ENCODE measurements at regions not wholly inside any gene's neighbourhood (a gene's known extent, or its start where the extent isn't known, plus 50 kb on each side); places are given as distances from the start of the nearest gene placed in this dataset.

DNA sequence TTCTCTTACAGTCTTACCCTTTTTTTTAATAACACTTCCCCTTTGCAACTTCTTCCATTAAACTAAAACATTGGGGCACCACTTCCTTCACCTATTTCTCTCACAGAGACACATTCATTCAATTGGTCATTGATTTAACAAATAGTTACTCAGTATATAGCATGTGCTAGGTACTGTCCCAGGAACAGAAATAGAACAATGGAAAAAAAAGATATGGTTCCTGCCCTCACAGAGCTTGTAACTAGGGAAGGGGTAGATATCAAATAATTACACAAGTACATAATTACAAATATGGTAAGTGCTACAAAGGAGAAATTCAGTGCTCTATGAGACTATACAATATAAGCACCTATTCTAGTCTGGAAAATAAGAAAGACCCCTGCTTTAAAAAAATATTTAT, 165.5 kb upstream of the RBBP8 start:
- H3K9me3 Mint-ChIP-seq (ENCODE audit: insufficient read depth): no peaks in the 10 kb centered on the region
- DNase-seq: no peak
- no peak overlapping the region for H3K27ac Mint-ChIP-seq
- CTCF ChIA-PET: no interaction called here
- H3K4me1 Mint-ChIP-seq (ENCODE audit: low read depth): no peaks in the 10 kb centered on the region
- H3K36me3 Mint-ChIP-seq (ENCODE audit: low read depth): no peaks in the 10 kb centered on the region
- POLR2A ChIA-PET: no interaction called here
- H3K4me3 Mint-ChIP-seq: no peak overlapping the region
- H3K27me3 Mint-ChIP-seq (ENCODE audit: low read depth): peaks cover 14% of the 10 kb centered on the region
- ATAC-seq: no peak

DNA sequence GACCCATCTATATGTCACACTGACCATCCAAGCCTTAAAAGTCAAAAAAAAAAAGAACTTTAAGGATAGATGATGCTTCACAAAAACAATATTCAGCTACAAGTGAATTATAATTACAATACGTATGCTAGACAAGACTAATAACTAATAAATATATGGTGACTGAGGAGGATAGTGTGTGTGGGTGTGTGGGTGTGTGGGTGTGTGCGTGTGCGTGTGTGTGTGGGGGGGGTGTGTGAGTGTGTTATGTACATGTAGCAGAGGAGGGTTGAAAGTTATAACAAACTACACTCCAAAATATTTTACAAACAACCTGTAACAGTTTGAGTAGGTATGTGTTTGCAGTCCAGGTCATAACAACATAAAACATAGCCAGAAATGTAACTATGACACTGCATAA, 159.2 kb upstream of the RBBP8 start:
- ATAC-seq: no peak
- Mint-ChIP-seq H3K9me3 (ENCODE audit: insufficient read depth) (no peaks in the 10 kb centered on the region), H3K27ac (no peak overlapping the region), H3K4me1 (ENCODE audit: low read depth) (no peaks in the 10 kb centered on the region), H3K36me3 (ENCODE audit: low read depth) (no peaks in the 10 kb centered on the region), H3K4me3 (no peak overlapping the region), H3K27me3 (ENCODE audit: low read depth) (peaks cover 10% of the 10 kb centered on the region)
- ChIA-PET POLR2A (no interaction called here), CTCF (no interaction called here)
- DNase-seq: no peak

DNA sequence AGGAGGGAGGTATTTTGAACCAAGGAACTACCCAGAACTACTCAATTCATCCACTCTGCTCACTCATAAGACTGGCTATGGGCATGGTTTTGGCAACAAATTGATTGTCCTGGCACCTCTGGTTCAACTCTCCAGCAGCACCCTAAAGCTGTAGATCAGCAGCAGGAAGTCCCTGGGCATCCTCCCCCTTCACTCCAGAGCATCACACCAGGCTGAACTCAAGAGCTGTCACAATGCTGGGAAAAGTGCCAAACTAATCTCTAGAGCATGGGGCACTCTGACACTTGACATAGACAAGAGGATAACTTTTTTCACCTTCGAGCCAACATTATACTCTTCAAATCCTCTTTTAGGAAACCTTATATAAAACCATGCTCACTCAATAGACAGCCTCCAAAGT, 154.1 kb upstream of the RBBP8 start:
- Mint-ChIP-seq H3K4me1 (ENCODE audit: low read depth) (no peaks in the 10 kb centered on the region), H3K27ac (no peak overlapping the region), H3K4me3 (no peak overlapping the region), H3K27me3 (ENCODE audit: low read depth) (peaks cover 36% of the 10 kb centered on the region), H3K9me3 (ENCODE audit: insufficient read depth) (no peaks in the 10 kb centered on the region), H3K36me3 (ENCODE audit: low read depth) (no peaks in the 10 kb centered on the region)
- DNase-seq (no peak), ATAC-seq (no peak)
- POLR2A ChIA-PET: no interaction called here
- CTCF ChIA-PET: no interaction called here

DNA sequence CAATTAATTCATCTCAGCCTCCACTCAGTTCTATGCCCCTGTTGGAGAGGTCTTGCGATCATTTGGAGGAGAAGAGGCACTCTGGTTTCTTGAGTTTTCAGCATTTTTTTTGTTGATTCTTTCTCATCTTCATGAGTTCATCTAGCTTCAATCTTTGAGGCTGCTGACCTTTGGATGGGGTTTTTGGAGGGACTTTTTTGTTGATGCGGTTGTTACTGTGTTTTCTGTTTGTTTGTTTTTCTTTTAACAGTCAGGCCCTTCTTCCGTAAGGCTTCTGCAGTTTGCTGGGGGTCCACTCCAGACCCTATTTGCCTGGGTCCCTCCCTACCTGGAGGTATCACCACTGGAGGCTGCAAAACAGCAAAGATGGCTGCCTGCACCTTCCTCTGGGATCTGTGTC, 149.9 kb upstream of the RBBP8 start:
- Mint-ChIP-seq H3K4me3 (no peak overlapping the region), H3K4me1 (ENCODE audit: low read depth) (no peaks in the 10 kb centered on the region), H3K36me3 (ENCODE audit: low read depth) (no peaks in the 10 kb centered on the region), H3K27me3 (ENCODE audit: low read depth) (peaks cover 39% of the 10 kb centered on the region), H3K27ac (no peak overlapping the region), H3K9me3 (ENCODE audit: insufficient read depth) (no peaks in the 10 kb centered on the region)
- ChIA-PET POLR2A (no interaction called here), CTCF (no interaction called here)
- no peak for ATAC-seq
- DNase-seq: no peak

- Mint-ChIP-seq H3K9me3 (ENCODE audit: insufficient read depth) (no peaks in the 10 kb centered on the region), H3K36me3 (ENCODE audit: low read depth) (no peaks in the 10 kb centered on the region), H3K27me3 (ENCODE audit: low read depth) (peaks cover 39% of the 10 kb centered on the region), H3K4me3 (no peak overlapping the region), H3K27ac (no peak overlapping the region), H3K4me1 (ENCODE audit: low read depth) (no peaks in the 10 kb centered on the region)
- ChIA-PET POLR2A (no interaction called here), CTCF (no interaction called here)
- ATAC-seq (no peak), DNase-seq (no peak)
These were observed 149.5 kb upstream of the RBBP8 start for GRCh38 chr18:22783662-22784076.

DNA sequence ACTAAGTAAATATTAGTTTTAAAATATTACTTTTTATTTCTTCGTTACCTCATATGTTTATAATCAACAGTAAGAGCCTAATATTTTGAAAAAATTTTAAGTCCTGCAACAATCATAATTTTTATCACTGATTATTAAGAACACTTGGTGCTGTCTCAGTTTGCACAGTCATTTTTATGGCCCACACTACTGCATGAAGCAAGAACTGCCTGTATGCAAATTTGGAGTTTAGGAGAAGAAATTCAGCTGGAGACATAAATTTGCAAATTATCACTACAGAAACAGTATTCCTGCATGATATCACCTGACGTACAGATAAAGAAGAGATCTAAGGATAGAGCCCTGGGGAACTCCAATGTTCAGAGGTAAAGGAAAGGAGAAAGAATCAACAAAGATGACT, 144.1 kb upstream of the RBBP8 start:
- Mint-ChIP-seq H3K4me1 (ENCODE audit: low read depth) (no peaks in the 10 kb centered on the region), H3K27me3 (ENCODE audit: low read depth) (peaks cover 28% of the 10 kb centered on the region), H3K36me3 (ENCODE audit: low read depth) (no peaks in the 10 kb centered on the region), H3K4me3 (no peak overlapping the region), H3K9me3 (ENCODE audit: insufficient read depth) (no peaks in the 10 kb centered on the region), H3K27ac (no peak overlapping the region)
- ChIA-PET POLR2A (no interaction called here), CTCF (no interaction called here)
- DNase-seq: no peak
- no peak for ATAC-seq

- DNase-seq: no peak
- H3K27ac Mint-ChIP-seq: no peak overlapping the region
- H3K9me3 Mint-ChIP-seq (ENCODE audit: insufficient read depth): no peaks in the 10 kb centered on the region
- ChIA-PET CTCF (interaction anchor here (1.2 kb wide), 1 partner anchor 8 kb away, joined by 3 read pairs; no protein-coding TSS in a partner anchor), POLR2A (no interaction called here)
- no peak overlapping the region for H3K4me3 Mint-ChIP-seq
- no peak for ATAC-seq
- H3K27me3 Mint-ChIP-seq (ENCODE audit: low read depth): peaks cover 29% of the 10 kb centered on the region
- no peaks in the 10 kb centered on the region for H3K4me1 Mint-ChIP-seq (ENCODE audit: low read depth)
- H3K36me3 Mint-ChIP-seq (ENCODE audit: low read depth): no peaks in the 10 kb centered on the region
These were observed 143.5 kb upstream of the RBBP8 start for GRCh38 chr18:22789600-22789999.

DNA sequence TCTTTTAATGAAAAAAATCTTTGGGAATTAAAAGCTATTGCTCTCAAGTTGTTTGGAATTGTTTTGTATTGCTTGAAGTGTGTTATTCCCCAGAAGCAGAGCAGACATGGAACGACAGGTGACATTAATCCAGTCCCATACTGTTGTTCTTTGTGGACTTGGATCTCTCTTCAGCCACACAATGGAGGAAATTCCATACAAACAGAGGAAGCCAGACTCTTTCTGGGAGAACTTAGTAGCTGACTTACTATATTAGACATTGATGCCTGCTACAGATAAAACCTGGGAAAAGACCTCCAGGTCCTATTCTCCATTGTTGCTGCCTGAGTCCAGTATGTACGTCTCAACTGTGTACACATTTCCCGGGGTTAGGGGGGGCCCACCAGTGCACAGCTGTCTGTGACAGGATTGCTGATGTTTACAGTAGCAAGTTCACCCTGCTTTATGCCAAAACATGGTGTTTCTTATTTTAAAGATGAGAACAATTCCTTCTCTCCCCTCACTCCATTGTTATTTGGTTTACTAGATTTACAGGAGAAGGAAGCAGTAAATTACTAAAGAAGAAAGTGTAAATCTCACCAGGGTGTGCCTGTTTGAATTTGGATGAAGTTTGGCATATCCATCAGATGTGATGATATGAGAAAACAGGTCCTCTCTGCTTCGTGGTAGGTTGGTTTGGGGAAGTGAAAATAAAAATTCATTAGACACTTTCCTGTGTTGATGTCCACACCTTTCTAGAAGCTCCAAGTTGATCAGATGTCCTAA, 142.4 kb upstream of the RBBP8 start:
- POLR2A ChIA-PET: no interaction called here
- CTCF ChIA-PET: interaction anchor here (0.6 to 1.2 kb wide), 2 partner anchors 8 to 9 kb away, joined by 3 read pairs; no protein-coding TSS in a partner anchor
- H3K36me3 Mint-ChIP-seq (ENCODE audit: low read depth): no peaks in the 10 kb centered on the region
- no peaks in the 10 kb centered on the region for H3K9me3 Mint-ChIP-seq (ENCODE audit: insufficient read depth)
- H3K4me1 Mint-ChIP-seq (ENCODE audit: low read depth): no peaks in the 10 kb centered on the region
- ATAC-seq (no peak), DNase-seq (no peak)
- H3K27ac Mint-ChIP-seq: no peak overlapping the region
- peaks cover 32% of the 10 kb centered on the region for H3K27me3 Mint-ChIP-seq (ENCODE audit: low read depth)
- no peak overlapping the region for H3K4me3 Mint-ChIP-seq

DNA sequence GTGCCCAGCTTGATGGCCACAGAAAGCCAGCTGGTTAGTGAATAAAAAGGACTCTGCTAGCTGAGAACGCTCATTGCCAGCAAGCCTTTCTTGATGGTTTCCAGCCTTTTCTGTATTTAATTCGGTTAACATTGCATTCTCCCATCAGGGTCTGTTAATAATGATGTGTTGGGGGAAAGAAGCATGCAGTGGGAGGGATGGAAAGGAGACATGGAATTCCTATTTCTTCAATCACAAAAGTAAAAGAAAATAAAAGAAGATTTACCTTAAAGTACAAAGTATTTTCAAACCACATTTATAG, 141.9 kb upstream of the RBBP8 start:
- ChIA-PET CTCF (no interaction called here), POLR2A (no interaction called here)
- Mint-ChIP-seq H3K36me3 (ENCODE audit: low read depth) (no peaks in the 10 kb centered on the region), H3K27ac (no peak overlapping the region), H3K4me3 (no peak overlapping the region), H3K27me3 (ENCODE audit: low read depth) (peaks cover 29% of the 10 kb centered on the region), H3K9me3 (ENCODE audit: insufficient read depth) (no peaks in the 10 kb centered on the region), H3K4me1 (ENCODE audit: low read depth) (no peaks in the 10 kb centered on the region)
- ATAC-seq (no peak), DNase-seq (no peak)

DNA sequence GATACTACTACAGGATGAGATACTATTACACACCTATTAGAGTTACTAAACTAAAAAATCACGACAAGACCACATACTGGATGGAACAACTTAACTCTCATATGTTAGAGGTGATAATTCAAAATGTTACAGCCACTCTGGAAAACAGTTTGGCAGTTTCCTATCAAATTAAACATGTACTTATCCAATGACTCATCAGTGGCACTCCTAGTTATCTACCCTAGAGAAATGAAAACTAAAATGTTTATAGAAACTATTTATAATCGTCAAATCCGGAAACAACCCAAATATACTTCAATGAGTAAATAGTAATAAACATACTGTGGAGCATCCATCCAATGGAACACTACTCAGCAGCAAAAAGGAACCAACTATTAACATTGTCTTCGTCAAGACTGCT, 137.0 kb upstream of the RBBP8 start:
- ATAC-seq: no peak
- H3K27ac Mint-ChIP-seq: no peak overlapping the region
- ChIA-PET CTCF (interaction anchor here (0.6 kb wide), 1 partner anchor 616 kb away, joined by 3 read pairs; no protein-coding TSS in a partner anchor), POLR2A (no interaction called here)
- DNase-seq: no peak
- H3K4me3 Mint-ChIP-seq: no peak overlapping the region
- H3K27me3 Mint-ChIP-seq (ENCODE audit: low read depth): peaks cover 20% of the 10 kb centered on the region
- H3K4me1 Mint-ChIP-seq (ENCODE audit: low read depth): no peaks in the 10 kb centered on the region
- H3K36me3 Mint-ChIP-seq (ENCODE audit: low read depth): no peaks in the 10 kb centered on the region
- H3K9me3 Mint-ChIP-seq (ENCODE audit: insufficient read depth): no peaks in the 10 kb centered on the region

DNA sequence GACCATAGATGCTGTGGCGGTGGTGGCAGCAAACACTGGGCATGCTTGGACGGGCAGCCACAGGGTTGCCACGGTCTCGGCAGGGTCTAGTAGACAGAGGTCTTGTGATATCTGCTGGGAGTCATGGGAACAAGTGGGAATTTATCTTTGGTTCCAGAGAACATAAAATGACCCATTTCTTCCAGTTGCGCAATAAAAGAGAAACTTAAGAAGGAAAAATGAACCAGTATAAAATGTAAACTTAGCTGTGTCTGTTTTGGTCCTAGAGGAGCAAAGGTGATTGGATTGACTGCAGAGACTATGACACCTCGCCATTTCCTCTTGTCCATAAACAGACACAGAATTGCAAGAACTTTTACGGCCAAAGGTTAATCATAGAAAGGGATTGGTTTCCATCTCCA, 132.6 kb upstream of the RBBP8 start:
- CTCF ChIA-PET: interaction anchor here (0.8 to 2.9 kb wide), 6 partner anchors 13 to 201 kb away, joined by 3 to 17 read pairs (median 3); partner anchors contain the start of gene RBBP8
- Mint-ChIP-seq H3K4me3 (no peak overlapping the region), H3K4me1 (ENCODE audit: low read depth) (no peaks in the 10 kb centered on the region), H3K27ac (no peak overlapping the region), H3K9me3 (ENCODE audit: insufficient read depth) (no peaks in the 10 kb centered on the region), H3K36me3 (ENCODE audit: low read depth) (no peaks in the 10 kb centered on the region), H3K27me3 (ENCODE audit: low read depth) (peaks cover 18% of the 10 kb centered on the region)
- ATAC-seq: no peak
- no peak for DNase-seq
- POLR2A ChIA-PET: interaction anchor here (0.7 kb wide), 1 partner anchor 1019 kb away, joined by 3 read pairs; no protein-coding TSS in a partner anchor

- no peaks in the 10 kb centered on the region for H3K9me3 Mint-ChIP-seq (ENCODE audit: insufficient read depth)
- no peak for ATAC-seq
- no peaks in the 10 kb centered on the region for H3K4me1 Mint-ChIP-seq (ENCODE audit: low read depth)
- DNase-seq: no peak
- H3K36me3 Mint-ChIP-seq (ENCODE audit: low read depth): no peaks in the 10 kb centered on the region
- ChIA-PET CTCF (interaction anchor here (0.7 to 2.4 kb wide), 15 partner anchors 11 to 657 kb away, joined by 3 to 17 read pairs (median 5); partner anchors contain the start of gene RBBP8), POLR2A (no interaction called here)
- no peak overlapping the region for H3K27ac Mint-ChIP-seq
- no peak overlapping the region for H3K4me3 Mint-ChIP-seq
- peaks cover 27% of the 10 kb centered on the region for H3K27me3 Mint-ChIP-seq (ENCODE audit: low read depth)
These were observed 119.3 kb upstream of the RBBP8 start for GRCh38 chr18:22813648-22814328.

Measured in activated CD8-positive, alpha-beta T cell treated with anti-CD3 and anti-CD28 coated beads, Interleukin-2, amount 10 ng/mL, durations not matched to agents 7 days and 5 days (primary cell).